H9 (cell line): ENCODE measurements at regions not wholly inside any gene's neighbourhood (a gene's known extent, or its start where the extent isn't known, plus 50 kb on each side); places are given as distances from the start of the nearest gene placed in this dataset.

Source experiments
- DNase-seq: peaks from one replicate; pipeline ENCODE4 v3.0.0-alpha.2; 2017
- H2AFZ ChIP-seq: one replicate; pipeline ENCODE4 v1.6.1; 2013; ENCODE audit warnings: mild to moderate bottlenecking, low read length, control low read depth, moderate library complexity
- H2AK5ac ChIP-seq: 2 replicates; pipeline ENCODE4 v1.6.1; 2013; ENCODE audit warnings: low read length, control low read depth, mixed read lengths; ENCODE audit not compliant: insufficient read length
- H2BK120ac ChIP-seq: one replicate; pipeline ENCODE4 v1.6.1; 2013; ENCODE audit warnings: low read depth, mild to moderate bottlenecking, low read length, control low read depth, inconsistent platforms; ENCODE audit not compliant: poor library complexity, severe bottlenecking
- H2BK12ac ChIP-seq: 2 replicates; pipeline ENCODE4 v1.6.1; 2013; ENCODE audit warnings: low read length, control low read depth, mixed read lengths, low read depth; ENCODE audit not compliant: insufficient read length
- H2BK15ac ChIP-seq: 2 replicates; pipeline ENCODE4 v1.6.1; 2013; ENCODE audit warnings: low read depth, low read length, control low read depth
- H2BK20ac ChIP-seq: one replicate; pipeline ENCODE4 v1.6.1; 2013; ENCODE audit warnings: low read depth, mild to moderate bottlenecking, low read length, control low read depth, inconsistent platforms; ENCODE audit not compliant: poor library complexity, severe bottlenecking
- H2BK5ac ChIP-seq: 2 replicates; pipeline ENCODE4 v1.6.1; 2013; ENCODE audit warnings: low read length, control low read depth, mixed read lengths; ENCODE audit not compliant: insufficient read length
- H3K14ac ChIP-seq: 2 replicates; pipeline ENCODE4 v1.6.1; 2013; ENCODE audit warnings: low read length, control low read depth; ENCODE audit not compliant: insufficient read depth
- H3K18ac ChIP-seq: 2 replicates; pipeline ENCODE4 v1.6.1; 2013; ENCODE audit warnings: low read depth, mild to moderate bottlenecking, mixed read lengths, low read length, control low read depth; ENCODE audit not compliant: insufficient read length
- H3K23ac ChIP-seq: 2 replicates; pipeline ENCODE4 v1.6.1; 2013; ENCODE audit warnings: low read length, control low read depth, mixed read lengths, low read depth; ENCODE audit not compliant: insufficient read length
- H3K23me2 ChIP-seq: 2 replicates; pipeline ENCODE4 v1.6.1; 2013; ENCODE audit warnings: low read depth, mild to moderate bottlenecking, mixed read lengths, low read length, control low read depth; ENCODE audit not compliant: insufficient read length, poor library complexity, severe bottlenecking
- H3K27ac ChIP-seq: 2 replicates; pipeline ENCODE4 v1.5.1; 2013; ENCODE audit warnings: low read length, control low read depth, mixed read lengths, low read depth; ENCODE audit not compliant: insufficient read length
- H3K27me3 ChIP-seq: 2 replicates; pipeline ENCODE4 v1.6.1; 2013; ENCODE audit warnings: low read length, control low read depth, inconsistent platforms; ENCODE audit not compliant: insufficient read depth
- H3K4ac ChIP-seq: 2 replicates; pipeline ENCODE4 v1.6.1; 2013; ENCODE audit warnings: low read depth, mild to moderate bottlenecking, control low read depth, inconsistent platforms, low read length, moderate library complexity
- H3K4me1 ChIP-seq: 2 replicates; pipeline ENCODE4 v1.6.1; 2013; ENCODE audit warnings: low read length, control low read depth, inconsistent platforms; ENCODE audit not compliant: insufficient read depth
- H3K4me2 ChIP-seq: 2 replicates; pipeline ENCODE4 v1.6.1; 2013; ENCODE audit warnings: low read length, control low read depth, mixed read lengths; ENCODE audit not compliant: insufficient read length, insufficient read depth
- H3K56ac ChIP-seq: 2 replicates; pipeline ENCODE4 v1.6.1; 2013; ENCODE audit warnings: low read depth, mild to moderate bottlenecking, mixed read lengths, low read length, control low read depth; ENCODE audit not compliant: insufficient read length
- H3K79me1 ChIP-seq: 2 replicates; pipeline ENCODE4 v1.6.1; 2013; ENCODE audit warnings: low read depth, mild to moderate bottlenecking, moderate library complexity, low read length, control low read depth, inconsistent platforms; ENCODE audit not compliant: insufficient read depth, poor library complexity, severe bottlenecking
- H3K79me2 ChIP-seq: 2 replicates; pipeline ENCODE4 v1.6.1; 2013; ENCODE audit warnings: low read length, control low read depth, inconsistent platforms; ENCODE audit not compliant: insufficient read depth
- H3K9ac ChIP-seq: 2 replicates; pipeline ENCODE4 v1.6.1; 2013; ENCODE audit warnings: low read length, control low read depth, mixed read lengths; ENCODE audit not compliant: insufficient read length; ENCODE audit errors: extremely low read depth
- H3K9me3 ChIP-seq: one replicate; pipeline ENCODE4 v1.6.1; 2013; ENCODE audit warnings: low read depth, low read length, inconsistent platforms; ENCODE audit not compliant: control insufficient read depth
- H3T11ph ChIP-seq: one replicate; pipeline ENCODE4 v1.6.1; 2013; ENCODE audit warnings: mild to moderate bottlenecking, low read length, control low read depth, inconsistent platforms
- H4K20me1 ChIP-seq: one replicate; pipeline ENCODE4 v1.6.1; 2013; ENCODE audit not compliant: control insufficient read depth, insufficient read length, insufficient read depth
- H4K5ac ChIP-seq: 2 replicates; pipeline ENCODE4 v1.6.1; 2013; ENCODE audit warnings: low read depth, mild to moderate bottlenecking, mixed read lengths, low read length, control low read depth; ENCODE audit not compliant: insufficient read length
- H4K8ac ChIP-seq: replicated peaks from 2 replicates; pipeline ENCODE4 v1.6.1; 2013; ENCODE audit warnings: low read length, control low read depth, mixed read lengths, low read depth; ENCODE audit not compliant: insufficient read length
- H4K91ac ChIP-seq: 2 replicates; pipeline ENCODE4 v1.6.1; 2013; ENCODE audit warnings: low read depth, mild to moderate bottlenecking, moderate library complexity, mixed read lengths, low read length, control low read depth; ENCODE audit not compliant: insufficient read length
- H3K27ac Mint-ChIP-seq, 3 experiments: 2 replicates in 2 of 3; 3 replicates in 1 of 3; pipeline ENCODE4 v1.8.0; 2020 to 2021; ENCODE audit warnings: mixed read lengths in 3 of 3, mild to moderate bottlenecking in 1 of 3, moderate library complexity in 1 of 3
- H3K27me3 Mint-ChIP-seq: 2 replicates; pipeline ENCODE4 v1.8.0; 2021; ENCODE audit warnings: low read depth, mild to moderate bottlenecking, moderate library complexity, mixed read lengths
- H3K36me3 Mint-ChIP-seq, 3 experiments: 2 replicates in 2 of 3; 3 replicates in 1 of 3; pipeline ENCODE4 v1.8.0; 2020 to 2021; ENCODE audit warnings: low read depth in 3 of 3, mixed read lengths in 3 of 3; ENCODE audit not compliant: insufficient read depth in 1 of 3
- H3K4me1 Mint-ChIP-seq, 2 experiments: 2 replicates each; pipeline ENCODE4 v1.8.0; 2020; ENCODE audit warnings: mixed read lengths in 2 of 2
- H3K4me3 Mint-ChIP-seq, 2 experiments: 2 replicates in 1 of 2; 3 replicates in 1 of 2; pipeline ENCODE4 v1.8.0; 2020 to 2021; ENCODE audit warnings: mild to moderate bottlenecking in 2 of 2, mixed read lengths in 2 of 2, moderate library complexity in 1 of 2
- H3K9me3 Mint-ChIP-seq, 2 experiments: 2 replicates in 1 of 2; 3 replicates in 1 of 2; pipeline ENCODE4 v1.8.0; 2020; ENCODE audit warnings: mild to moderate bottlenecking in 2 of 2, mixed read lengths in 2 of 2, moderate library complexity in 1 of 2
- TF ChIP-seq, protein P1 (sequence below): fragments of 200-600 bp; sonication (generic); conservative IDR thresholded peaks from 3 replicates; pipeline ENCODE4 v1.8.0; 2021; ENCODE audit warnings: antibody characterized with exemption, mild to moderate bottlenecking

DNA sequence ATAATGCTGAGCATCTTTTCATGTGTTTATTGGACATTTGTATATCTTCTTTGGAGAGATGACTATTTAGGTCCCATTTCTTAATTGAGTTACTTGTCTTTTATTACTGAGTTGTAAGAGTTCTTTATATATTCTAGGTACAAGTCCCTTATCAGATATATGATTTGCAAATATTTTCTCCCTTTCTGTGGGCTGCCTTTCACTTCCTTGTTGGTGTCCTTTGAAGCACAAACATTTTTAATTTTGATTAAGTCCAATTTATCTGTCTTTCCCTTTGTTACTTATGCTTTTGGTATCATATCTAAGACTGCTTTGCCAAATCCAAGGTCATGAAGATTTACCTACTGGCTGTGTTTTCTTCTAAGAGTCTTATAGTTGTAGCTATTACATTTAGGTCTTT, 113.2 kb downstream of the HNRNPD start:
- no peak overlapping the region for H2BK15ac ChIP-seq
- Mint-ChIP-seq H3K4me1 (no peaks in the 10 kb centered on the region), H3K27me3 (peaks cover 5% of the 10 kb centered on the region; the same call in 1 of the 2 replicates), H3K36me3 (no peaks in the 10 kb centered on the region), H3K27ac (no peak overlapping the region), H3K9me3 (peaks cover 0 to 5% of the 10 kb centered on the region in 2 experiments; a peak in 3 of 5 replicates), H3K4me3 (no peak overlapping the region)
- DNase-seq: no peak
- no peak overlapping the region for H4K91ac ChIP-seq
- no peak overlapping the region for H2AK5ac ChIP-seq
- H3K23me2 ChIP-seq: no peaks in the 10 kb centered on the region
- H2BK12ac ChIP-seq: no peak overlapping the region
- no peak overlapping the region for H2BK20ac ChIP-seq
- no peak overlapping the region for H3K14ac ChIP-seq
- no peak overlapping the region for H2BK120ac ChIP-seq
- H3K18ac ChIP-seq: no peak overlapping the region
- H4K5ac ChIP-seq: no peak overlapping the region
- no peak overlapping the region for H3K4me2 ChIP-seq
- no peak overlapping the region for H3K27ac ChIP-seq
- H3T11ph ChIP-seq: no peak overlapping the region
- no peaks in the 10 kb centered on the region for H4K20me1 ChIP-seq
- H4K8ac ChIP-seq: no peak overlapping the region
- no peaks in the 10 kb centered on the region for H3K4me1 ChIP-seq
- no peak overlapping the region for H3K23ac ChIP-seq
- H3K27me3 ChIP-seq: no peaks in the 10 kb centered on the region
- H3K56ac ChIP-seq: no peak overlapping the region
- no peak overlapping the region for H3K4ac ChIP-seq
- no peaks in the 10 kb centered on the region for H3K9me3 ChIP-seq
- no peaks in the 10 kb centered on the region for H3K79me1 ChIP-seq
- H2AFZ ChIP-seq: no peak overlapping the region
- H3K79me2 ChIP-seq: no peaks in the 10 kb centered on the region
- TF ChIP-seq, protein P1, sequence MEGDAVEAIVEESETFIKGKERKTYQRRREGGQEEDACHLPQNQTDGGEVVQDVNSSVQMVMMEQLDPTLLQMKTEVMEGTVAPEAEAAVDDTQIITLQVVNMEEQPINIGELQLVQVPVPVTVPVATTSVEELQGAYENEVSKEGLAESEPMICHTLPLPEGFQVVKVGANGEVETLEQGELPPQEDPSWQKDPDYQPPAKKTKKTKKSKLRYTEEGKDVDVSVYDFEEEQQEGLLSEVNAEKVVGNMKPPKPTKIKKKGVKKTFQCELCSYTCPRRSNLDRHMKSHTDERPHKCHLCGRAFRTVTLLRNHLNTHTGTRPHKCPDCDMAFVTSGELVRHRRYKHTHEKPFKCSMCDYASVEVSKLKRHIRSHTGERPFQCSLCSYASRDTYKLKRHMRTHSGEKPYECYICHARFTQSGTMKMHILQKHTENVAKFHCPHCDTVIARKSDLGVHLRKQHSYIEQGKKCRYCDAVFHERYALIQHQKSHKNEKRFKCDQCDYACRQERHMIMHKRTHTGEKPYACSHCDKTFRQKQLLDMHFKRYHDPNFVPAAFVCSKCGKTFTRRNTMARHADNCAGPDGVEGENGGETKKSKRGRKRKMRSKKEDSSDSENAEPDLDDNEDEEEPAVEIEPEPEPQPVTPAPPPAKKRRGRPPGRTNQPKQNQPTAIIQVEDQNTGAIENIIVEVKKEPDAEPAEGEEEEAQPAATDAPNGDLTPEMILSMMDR: no peak
- no peak overlapping the region for H2BK5ac ChIP-seq
- no peak overlapping the region for H3K9ac ChIP-seq
